C4-2B (cell line): ENCODE measurements at regions not wholly inside any gene's neighbourhood (a gene's known extent, or its start where the extent isn't known, plus 50 kb on each side); places are given as distances from the start of the nearest gene placed in this dataset.

ENCODE experiments used
- H3K27ac ChIP-seq: fragments of 450-650 bp; 2 replicates; pipeline ENCODE4 v1.5.1; 2017
- CTCF ChIP-seq: fragments of 450-650 bp; conservative IDR thresholded peaks from 2 replicates; pipeline ENCODE4 v1.5.1; 2017; ENCODE audit warnings: mild to moderate bottlenecking
- ZFX ChIP-seq: fragments of 450-650 bp; IDR thresholded peaks from 2 replicates; pipeline ENCODE4 v1.6.1; 2017

DNA sequence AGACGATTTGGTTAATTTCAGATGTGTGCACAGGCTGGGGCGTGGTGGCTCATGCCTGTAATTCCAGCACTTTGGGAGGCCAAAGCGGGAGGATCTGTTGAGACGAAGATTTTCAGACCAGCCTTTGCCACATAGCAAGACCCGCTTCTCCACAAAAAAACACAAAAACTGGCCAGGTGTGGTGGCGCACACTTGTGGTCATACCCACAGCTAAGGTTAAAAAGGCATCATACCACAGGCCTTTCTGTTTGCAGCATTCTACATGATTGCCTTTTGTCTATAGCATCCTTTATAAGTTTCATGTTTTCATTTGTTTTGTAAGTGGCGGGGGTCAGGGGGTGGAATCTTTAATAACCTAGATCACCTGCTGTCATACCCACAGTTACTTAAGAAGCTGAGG is 239.9 kb upstream of the NOX3 start:
- no peak for TF ChIP-seq ZFX
- no peak for TF ChIP-seq CTCF

DNA sequence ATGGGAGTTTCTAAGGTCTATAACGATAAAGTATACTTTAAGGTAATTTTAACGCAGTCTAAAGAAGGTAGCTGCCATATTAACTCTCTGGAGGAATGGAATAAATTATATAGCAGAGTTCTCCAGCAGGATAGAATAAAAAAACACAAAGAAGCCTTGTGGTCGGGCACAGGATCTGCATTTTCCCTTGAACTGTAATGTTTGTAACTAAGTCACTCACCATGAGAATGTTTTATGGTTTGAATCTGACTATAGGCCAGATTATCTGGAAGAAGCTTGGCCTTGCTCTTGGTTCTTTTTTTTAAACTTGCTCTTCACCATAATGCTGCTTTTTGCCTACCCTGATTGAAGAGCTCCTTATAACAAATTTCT is 238.8 kb upstream of the NOX3 start:
- H3K27ac ChIP-seq, result no peak overlapping the region
- TF ChIP-seq ZFX (no peak), CTCF (no peak)

More for the DNA sequence above, 239.9 kb upstream of the NOX3 start:
- no peak overlapping the region for H3K27ac ChIP-seq

DNA sequence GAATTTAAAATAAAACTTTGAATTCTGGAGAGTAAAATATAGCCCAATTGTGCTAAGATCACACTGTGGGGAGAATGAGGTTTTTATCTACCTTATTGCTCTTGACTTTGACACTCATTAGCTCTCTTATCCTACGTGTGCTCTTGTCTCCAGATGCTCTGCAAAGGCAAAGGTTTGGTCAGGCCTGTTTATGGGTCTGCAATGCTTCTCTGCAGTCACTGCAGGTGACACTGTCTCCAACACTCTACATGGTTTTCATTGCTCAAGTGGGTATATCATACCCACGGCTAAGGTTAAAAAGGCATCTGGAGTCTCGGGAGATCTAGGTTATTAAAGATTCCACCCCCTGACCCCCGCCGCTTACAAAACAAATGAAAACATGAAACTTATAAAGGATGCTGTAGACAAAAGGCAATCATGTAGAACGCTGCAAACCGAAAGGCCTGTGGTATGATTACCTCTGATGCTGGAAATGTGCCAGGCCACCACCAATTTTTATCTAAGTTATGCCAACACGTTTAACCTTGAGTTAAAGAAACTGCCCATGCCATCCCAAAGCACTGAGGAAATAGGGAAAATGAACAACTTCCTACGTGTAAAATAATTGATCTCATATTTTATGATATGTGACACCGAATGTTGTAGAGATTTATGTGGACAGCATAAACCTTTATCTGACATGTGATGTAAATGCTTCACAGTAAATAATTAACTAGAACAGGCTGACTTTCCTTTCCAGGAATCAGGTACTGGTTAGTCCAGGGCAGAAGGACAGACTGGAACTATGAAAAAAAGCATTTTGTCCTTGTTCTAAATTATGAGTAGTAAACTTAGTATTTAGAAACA is 238.2 kb upstream of the NOX3 start:
- no peak overlapping the region for H3K27ac ChIP-seq
- TF ChIP-seq ZFX, result no peak
- TF ChIP-seq CTCF, result no peak

DNA sequence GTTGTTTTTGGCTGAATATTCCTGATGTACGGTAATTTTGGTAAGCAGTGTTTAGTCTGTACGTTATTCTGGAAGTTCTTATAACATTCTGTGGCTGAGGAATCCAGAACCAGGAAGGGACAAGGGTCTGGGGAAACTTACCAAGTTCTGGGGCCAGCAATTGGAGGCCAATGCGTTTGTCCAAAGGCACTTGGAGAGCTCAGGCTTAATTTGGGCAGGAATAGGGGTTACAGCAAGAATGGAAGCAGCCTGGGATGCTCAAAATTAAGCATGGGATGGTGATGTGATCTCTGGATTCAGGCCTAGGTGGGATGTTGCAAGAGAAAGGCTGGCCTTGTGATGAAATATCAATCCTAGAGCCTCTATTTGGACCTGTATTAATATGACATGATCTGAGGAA is 235.2 kb upstream of the NOX3 start:
- no peak overlapping the region for H3K27ac ChIP-seq
- no peak for TF ChIP-seq CTCF
- no peak for TF ChIP-seq ZFX

DNA sequence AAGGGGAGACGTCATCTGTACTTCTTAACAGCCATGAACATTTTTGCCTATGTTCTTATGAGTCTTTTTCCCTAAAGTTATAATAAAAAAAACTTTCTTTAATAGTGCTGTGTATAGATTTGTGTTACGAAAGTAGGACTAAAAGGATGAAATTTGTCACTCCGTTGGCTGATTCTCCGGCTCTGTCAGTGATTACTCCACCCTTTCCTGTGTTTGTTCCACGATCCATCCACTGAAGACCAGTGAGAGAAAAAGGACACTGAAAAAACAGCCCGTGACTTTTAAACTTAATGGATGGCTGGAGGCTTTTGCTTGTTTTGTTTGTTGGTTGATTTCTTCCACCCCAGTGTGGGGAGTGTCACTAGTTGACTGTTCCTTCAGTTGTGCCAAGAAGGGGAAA is 232.0 kb upstream of the NOX3 start:
- TF ChIP-seq ZFX (no peak), CTCF (no peak)

DNA sequence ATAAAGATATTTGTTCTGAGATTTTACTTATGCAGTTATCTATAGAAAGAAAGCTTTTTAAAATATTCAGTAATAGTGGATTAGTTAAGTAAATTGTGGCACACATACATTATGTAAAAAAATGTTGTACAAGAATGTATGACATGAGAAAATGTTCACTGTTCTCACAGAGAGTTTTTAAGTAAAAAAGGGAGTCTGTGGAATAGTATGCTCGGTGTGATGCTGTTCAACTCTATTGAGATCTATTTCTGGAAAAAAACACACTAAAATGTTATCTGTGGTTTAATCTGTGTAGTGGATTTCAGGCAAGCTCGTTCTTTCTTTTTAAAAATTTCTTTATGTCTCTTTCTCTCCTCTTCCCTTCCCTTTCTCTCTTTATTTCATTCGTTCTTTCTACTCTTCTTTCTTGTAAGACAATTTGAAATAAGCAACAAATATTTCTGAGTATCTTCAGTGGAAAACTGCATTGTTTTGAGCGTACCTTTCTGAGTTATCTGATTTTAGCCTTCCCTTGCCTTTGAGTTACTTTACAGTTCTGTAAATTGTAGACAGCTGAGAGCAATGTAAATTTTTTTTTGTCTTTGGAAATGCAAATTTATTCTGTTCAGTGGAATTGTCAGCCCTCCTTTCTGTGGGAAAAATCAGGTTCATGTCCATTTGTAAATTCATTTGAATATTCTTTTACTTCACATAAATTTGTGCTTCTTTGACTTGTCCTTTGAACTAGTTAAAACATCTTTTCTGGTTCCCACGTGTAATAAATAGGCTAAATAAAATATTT is 229.0 kb upstream of the NOX3 start:
- H3K27ac ChIP-seq, result no peak overlapping the region
- TF ChIP-seq ZFX (no peak), CTCF (no peak)

More for the DNA sequence above, 232.0 kb upstream of the NOX3 start:
- no peak overlapping the region for H3K27ac ChIP-seq

GRCh38 chr6:155678361-155678760 is 222.7 kb upstream of the NOX3 start:
- TF ChIP-seq CTCF, result no peak
- no peak for TF ChIP-seq ZFX
- H3K27ac ChIP-seq, result no peak overlapping the region
